ENCODE measurements at regions not wholly inside any gene's neighbourhood (a gene's known extent, or its start where the extent isn't known, plus 50 kb on each side); places are given as distances from the start of the nearest gene placed in this dataset.

DNA sequence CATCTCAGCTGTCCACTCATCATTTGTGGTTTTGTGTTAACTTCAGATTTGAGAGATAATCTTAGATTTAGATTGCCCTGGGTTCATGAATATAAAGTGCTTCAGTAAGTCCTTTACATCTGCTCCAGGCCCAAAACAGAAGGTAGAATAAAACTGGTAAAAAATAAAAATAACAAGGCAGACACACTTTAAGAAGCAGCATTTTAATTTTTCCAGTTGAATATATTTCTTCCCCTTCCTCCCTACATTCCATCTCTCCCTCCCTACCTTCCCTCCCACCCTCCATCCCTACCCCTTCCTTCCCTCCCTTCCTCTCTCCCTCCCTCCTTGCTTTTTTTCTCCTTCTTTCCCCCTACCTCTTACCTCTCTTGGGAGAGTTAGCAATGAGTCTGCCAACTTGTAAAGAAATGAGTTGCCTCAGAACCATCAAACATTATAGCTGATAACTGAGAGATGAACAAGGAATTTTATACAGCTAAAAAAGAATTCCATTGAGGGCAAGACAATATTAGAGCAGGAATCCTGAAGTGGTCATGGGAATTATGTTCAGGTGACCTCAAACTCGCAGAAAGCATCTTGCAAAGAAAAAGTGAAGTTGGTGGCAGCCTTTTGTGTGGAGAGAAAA is 145.0 kb upstream of the SOX4 start:
- DNase-seq (ENCODE audit: low read depth) = no peak
- TF ChIP-seq CTCF (IDR thresholded peaks at IDR 0.05; ENCODE audit: control insufficient read depth, insufficient read depth, low read depth, low read length, missing control alignments) = no peak
- H3K4me3 ChIP-seq (ENCODE audit: control insufficient read depth, low read depth, low read length) = no peak overlapping the region

DNA sequence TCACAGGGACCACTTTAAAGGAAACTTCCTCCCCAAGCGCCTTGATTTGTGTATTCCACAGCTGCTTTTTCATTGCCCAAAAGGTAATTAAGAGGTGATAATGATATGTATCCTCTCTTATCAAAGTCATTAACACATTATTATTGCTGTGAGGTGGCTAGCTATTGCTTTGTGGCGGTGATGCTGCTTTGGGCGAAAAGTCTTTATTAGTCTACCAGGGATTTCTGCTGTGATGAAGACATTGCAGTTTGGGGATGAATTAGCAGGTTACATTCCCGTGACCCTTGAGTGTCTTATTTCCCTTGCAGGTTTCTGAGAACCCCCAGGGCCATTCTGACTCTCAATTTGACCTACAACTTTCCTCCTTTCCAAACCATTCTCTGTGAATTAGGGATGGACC is 143.4 kb upstream of the SOX4 start:
- DNase-seq (ENCODE audit: low read depth) = no peak
- no peak overlapping the region for H3K4me3 ChIP-seq (ENCODE audit: control insufficient read depth, low read depth, low read length)
- TF ChIP-seq CTCF (IDR thresholded peaks at IDR 0.05; ENCODE audit: control insufficient read depth, insufficient read depth, low read depth, low read length, missing control alignments) = no peak

DNA sequence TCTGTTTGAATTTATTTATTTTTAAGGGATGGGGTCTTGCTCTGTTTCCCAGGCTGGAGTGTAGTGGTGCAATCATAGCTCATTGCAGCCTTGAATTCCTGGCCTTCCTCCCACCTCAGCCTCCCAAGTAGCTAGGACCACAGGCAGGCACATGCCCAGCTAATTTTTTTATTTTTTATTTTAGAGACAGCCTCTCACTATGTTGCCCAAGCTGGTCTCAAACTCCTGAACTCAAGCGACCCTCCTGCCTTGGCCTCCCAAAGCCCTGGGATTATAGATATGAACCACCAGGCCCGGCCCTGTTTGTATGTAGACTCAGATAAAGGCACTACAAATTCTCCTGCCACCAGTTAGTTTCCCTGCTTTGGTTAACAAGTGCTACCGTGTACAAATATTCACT is 142.9 kb upstream of the SOX4 start:
- TF ChIP-seq CTCF (IDR thresholded peaks at IDR 0.05; ENCODE audit: control insufficient read depth, insufficient read depth, low read depth, low read length, missing control alignments) = no peak
- no peak overlapping the region for H3K4me3 ChIP-seq (ENCODE audit: control insufficient read depth, low read depth, low read length)
- DNase-seq (ENCODE audit: low read depth) = no peak

DNA sequence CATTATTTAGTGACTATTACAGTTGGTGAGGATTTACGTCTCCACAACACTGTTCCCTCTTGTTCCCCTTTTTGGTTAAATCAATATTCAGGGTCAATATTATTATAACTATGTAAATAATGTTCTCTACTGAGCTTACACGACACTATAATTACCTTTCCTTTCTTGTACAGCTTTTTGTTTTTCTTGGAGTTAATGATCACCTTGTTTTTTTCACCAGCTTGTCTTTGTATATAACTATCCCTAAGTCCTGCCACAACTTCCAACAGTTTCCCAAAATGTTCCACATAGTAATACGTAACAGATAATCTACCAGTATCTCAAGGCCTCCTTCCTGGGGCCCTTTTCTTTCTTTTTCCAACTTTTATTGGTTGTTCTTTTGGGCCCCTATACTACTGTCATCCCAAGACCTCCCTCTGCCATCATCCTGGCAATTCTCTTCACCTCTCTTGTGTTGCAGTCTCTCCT is 142.0 kb upstream of the SOX4 start:
- no peak for DNase-seq (ENCODE audit: low read depth)
- H3K4me3 ChIP-seq (ENCODE audit: control insufficient read depth, low read depth, low read length) = no peak overlapping the region
- TF ChIP-seq CTCF (IDR thresholded peaks at IDR 0.05; ENCODE audit: control insufficient read depth, insufficient read depth, low read depth, low read length, missing control alignments) = no peak

DNA sequence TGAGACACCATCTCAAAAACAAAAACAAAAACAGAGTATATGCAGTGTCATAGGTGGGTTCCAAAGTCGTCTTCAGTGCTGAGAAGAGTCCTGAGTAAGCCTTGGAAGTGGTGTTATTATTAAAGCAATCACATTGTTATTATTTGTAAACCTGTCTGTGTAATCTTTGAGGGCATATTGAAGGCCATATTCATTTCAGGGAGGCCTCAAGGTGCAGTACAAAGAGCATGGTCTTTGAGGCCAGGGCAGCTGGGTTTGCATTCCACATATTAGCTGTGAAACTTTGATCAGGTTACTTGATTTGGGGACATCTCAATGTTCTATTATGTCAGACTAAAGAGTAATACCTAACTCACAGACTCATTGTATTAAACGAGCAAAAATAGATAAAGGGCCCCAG is 139.3 kb upstream of the SOX4 start:
- H3K4me3 ChIP-seq (ENCODE audit: control insufficient read depth, low read depth, low read length) = no peak overlapping the region
- DNase-seq (ENCODE audit: low read depth) = no peak
- TF ChIP-seq CTCF (IDR thresholded peaks at IDR 0.05; ENCODE audit: control insufficient read depth, insufficient read depth, low read depth, low read length, missing control alignments) = no peak

DNA sequence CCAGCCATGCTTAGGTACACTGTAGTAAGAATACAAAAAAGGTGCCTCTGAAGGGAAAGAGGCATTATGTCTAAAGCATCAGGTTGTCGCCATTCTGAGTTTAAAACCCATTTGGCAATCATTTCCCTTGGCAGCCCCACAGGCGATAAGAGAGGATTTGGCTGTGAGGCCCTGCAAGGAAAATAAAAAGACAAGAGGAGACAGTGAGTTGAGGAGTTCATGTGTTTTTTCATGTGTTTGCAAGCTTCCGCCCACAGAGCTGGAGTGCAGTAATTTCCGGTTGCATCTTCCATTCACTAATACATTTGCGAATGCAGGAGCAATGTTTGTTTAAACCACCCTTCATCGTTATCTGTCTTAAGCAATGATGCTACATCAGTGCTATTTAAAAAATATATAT is 138.5 kb upstream of the SOX4 start:
- no peak overlapping the region for H3K4me3 ChIP-seq (ENCODE audit: control insufficient read depth, low read depth, low read length)
- no peak for DNase-seq (ENCODE audit: low read depth)

More for the DNA sequence above, 138.5 kb upstream of the SOX4 start:
- no peak for TF ChIP-seq CTCF (IDR thresholded peaks at IDR 0.05; ENCODE audit: control insufficient read depth, insufficient read depth, low read depth, low read length, missing control alignments)
